ENCODE measurements at regions not wholly inside any gene's neighbourhood (a gene's known extent, or its start where the extent isn't known, plus 50 kb on each side); places are given as distances from the start of the nearest gene placed in this dataset.

GRCh38 chr2:46825939-46826568, 89.6 kb downstream of the MCFD2 start:
- Histone ChIP-seq H3K4me3 (ENCODE audit: severe bottlenecking) (no peak overlapping the region), H3K9me3 (ENCODE audit: severe bottlenecking) (no peaks in the 10 kb centered on the region), H3K4me1 (ENCODE audit: insufficient read depth, poor library complexity, severe bottlenecking) (peaks cover 3% of the 10 kb centered on the region), H3K36me3 (ENCODE audit: low read depth) (no peaks in the 10 kb centered on the region), H3K27ac (ENCODE audit: poor library complexity, severe bottlenecking) (no peak overlapping the region), H3K27me3 (ENCODE audit: insufficient read depth, poor library complexity, severe bottlenecking) (no peaks in the 10 kb centered on the region)
- no peak for DNase-seq (ENCODE audit: low spot score)
- no peak for ATAC-seq (ENCODE audit: low read depth)
- TF ChIP-seq CTCF (IDR thresholded peaks at IDR 0.05; ENCODE audit: poor library complexity, severe bottlenecking), result no peak

- Histone ChIP-seq H3K4me1 (ENCODE audit: insufficient read depth, poor library complexity, severe bottlenecking) (peaks cover 3% of the 10 kb centered on the region), H3K27ac (ENCODE audit: poor library complexity, severe bottlenecking) (no peak overlapping the region), H3K4me3 (ENCODE audit: severe bottlenecking) (no peak overlapping the region), H3K9me3 (ENCODE audit: severe bottlenecking) (no peaks in the 10 kb centered on the region), H3K36me3 (ENCODE audit: low read depth) (no peaks in the 10 kb centered on the region), H3K27me3 (ENCODE audit: insufficient read depth, poor library complexity, severe bottlenecking) (no peaks in the 10 kb centered on the region)
- no peak for ATAC-seq (ENCODE audit: low read depth)
- no peak for TF ChIP-seq CTCF (IDR thresholded peaks at IDR 0.05; ENCODE audit: poor library complexity, severe bottlenecking)
- no peak for DNase-seq (ENCODE audit: low spot score)
Observed at GRCh38 chr2:46825231-46825938, 90.2 kb downstream of the MCFD2 start.

GRCh38 chr2:46824611-46825010, 91.0 kb downstream of the MCFD2 start:
- no peaks in the 10 kb centered on the region for H3K27me3 ChIP-seq (ENCODE audit: insufficient read depth, poor library complexity, severe bottlenecking)
- TF ChIP-seq CTCF (IDR thresholded peaks at IDR 0.05; ENCODE audit: poor library complexity, severe bottlenecking), result no peak

GRCh38 chr2:46821600-46821999, 94.0 kb downstream of the MCFD2 start:
- H3K27ac ChIP-seq (ENCODE audit: poor library complexity, severe bottlenecking), result no peak overlapping the region
- no peak for ATAC-seq (ENCODE audit: low read depth)
- TF ChIP-seq CTCF (IDR thresholded peaks at IDR 0.05; ENCODE audit: poor library complexity, severe bottlenecking), result no peak
- H3K4me1 ChIP-seq (ENCODE audit: insufficient read depth, poor library complexity, severe bottlenecking), result peaks cover 3% of the 10 kb centered on the region
- H3K9me3 ChIP-seq (ENCODE audit: severe bottlenecking), result no peaks in the 10 kb centered on the region
- no peak overlapping the region for H3K4me3 ChIP-seq (ENCODE audit: severe bottlenecking)
- no peaks in the 10 kb centered on the region for H3K27me3 ChIP-seq (ENCODE audit: insufficient read depth, poor library complexity, severe bottlenecking)
- H3K36me3 ChIP-seq (ENCODE audit: low read depth), result no peaks in the 10 kb centered on the region
- DNase-seq (ENCODE audit: low spot score), result no peak

More at GRCh38 chr2:46824611-46825010, 91.0 kb downstream of the MCFD2 start:
- Histone ChIP-seq H3K9me3 (ENCODE audit: severe bottlenecking) (no peaks in the 10 kb centered on the region), H3K36me3 (ENCODE audit: low read depth) (no peaks in the 10 kb centered on the region), H3K4me1 (ENCODE audit: insufficient read depth, poor library complexity, severe bottlenecking) (peaks cover 3% of the 10 kb centered on the region), H3K4me3 (ENCODE audit: severe bottlenecking) (no peak overlapping the region), H3K27ac (ENCODE audit: poor library complexity, severe bottlenecking) (no peak overlapping the region)
- no peak for DNase-seq (ENCODE audit: low spot score)
- ATAC-seq (ENCODE audit: low read depth), result peak; percentile 51; the same call in 1 of the 3 replicates

GRCh38 chr2:46818819-46819218, 96.8 kb downstream of the MCFD2 start:
- no peaks in the 10 kb centered on the region for H3K36me3 ChIP-seq (ENCODE audit: low read depth)
- no peak overlapping the region for H3K4me3 ChIP-seq (ENCODE audit: severe bottlenecking)
- H3K27ac ChIP-seq (ENCODE audit: poor library complexity, severe bottlenecking), result no peak overlapping the region
- ATAC-seq (ENCODE audit: low read depth), result no peak
- no peak for TF ChIP-seq CTCF (IDR thresholded peaks at IDR 0.05; ENCODE audit: poor library complexity, severe bottlenecking)
- no peaks in the 10 kb centered on the region for H3K4me1 ChIP-seq (ENCODE audit: insufficient read depth, poor library complexity, severe bottlenecking)
- DNase-seq (ENCODE audit: low spot score), result no peak
- H3K9me3 ChIP-seq (ENCODE audit: severe bottlenecking), result no peaks in the 10 kb centered on the region
- H3K27me3 ChIP-seq (ENCODE audit: insufficient read depth, poor library complexity, severe bottlenecking), result no peaks in the 10 kb centered on the region

Measured in RWPE2 (cell line).